Activated B cell treated with CpG ODN at 0.5 μM for 24 hours (primary cell): ENCODE measurements at regions not wholly inside any gene's neighbourhood (a gene's known extent, or its start where the extent isn't known, plus 50 kb on each side); places are given as distances from the start of the nearest gene placed in this dataset.

Experiments used
- ATAC-seq: fragments of 200-7000 bp; cut with Tn5 transposase; one replicate; pipeline ENCODE4 v1.10.0; 2021; ENCODE audit warnings: low read depth, mild to moderate bottlenecking, moderate library complexity
- CTCF ChIA-PET: fragments of 350-600 bp; sonication (Branson Sonifier 250); formaldehyde crosslinking; loops from one replicate; lab custom pipeline; 2021; ENCODE audit warnings: antibody characterized with exemption; lab: Charles Lee
- POLR2A ChIA-PET: fragments of 350-600 bp; sonication (Branson Sonifier 250); formaldehyde crosslinking; loops from one replicate; lab custom pipeline; 2021; ENCODE audit warnings: antibody characterized with exemption; lab: Charles Lee
- DNase-seq: peaks from one replicate; pipeline ENCODE4 v3.0.0; 2022
- H3K27ac Mint-ChIP-seq: one replicate; pipeline ENCODE4 v1.8.0; 2020; ENCODE audit warnings: mixed read lengths
- H3K27me3 Mint-ChIP-seq: one replicate; pipeline ENCODE4 v1.8.0; 2021; ENCODE audit warnings: mixed read lengths
- H3K36me3 Mint-ChIP-seq: one replicate; pipeline ENCODE4 v1.8.0; 2021; ENCODE audit warnings: low read depth, mixed read lengths
- H3K4me1 Mint-ChIP-seq: one replicate; pipeline ENCODE4 v1.8.0; 2021; ENCODE audit warnings: mixed read lengths
- H3K4me3 Mint-ChIP-seq: one replicate; pipeline ENCODE4 v1.8.0; 2020; ENCODE audit warnings: mild to moderate bottlenecking, mixed read lengths
- H3K9me3 Mint-ChIP-seq: one replicate; pipeline ENCODE4 v1.8.0; 2020; ENCODE audit warnings: mixed read lengths
- intact Hi-C: fragments of 100-400 bp; cut with micrococcal nuclease; formaldehyde crosslinking; loops from one replicate; pipeline ENCODE4 v1.15.1; 2024
- TF ChIP-seq, protein P1 (sequence below): fragments of 200-600 bp; IDR thresholded peaks from one replicate; pipeline ENCODE4 v1.8.0; 2022; ENCODE audit warnings: antibody characterized with exemption, mild to moderate bottlenecking

DNA sequence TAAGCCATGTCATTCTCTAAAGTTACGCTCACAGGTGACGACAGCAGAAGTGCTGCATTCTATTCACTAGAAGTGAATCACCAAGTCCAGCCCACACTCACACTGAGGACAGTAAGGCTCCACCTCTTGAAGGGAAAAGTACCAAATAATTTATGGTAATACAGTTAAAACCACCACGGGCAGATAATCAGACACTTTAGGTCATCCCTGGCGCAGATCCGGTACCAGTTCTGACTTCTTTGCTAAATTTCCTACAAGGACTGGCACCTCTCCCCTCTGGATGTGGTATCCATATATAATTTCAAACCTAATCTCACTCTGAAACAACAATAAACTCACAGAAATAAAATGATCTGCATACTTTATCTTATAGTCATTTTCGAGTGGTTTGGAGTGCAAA is 954.7 kb upstream of the GHITM start:
- TF ChIP-seq, protein P1, sequence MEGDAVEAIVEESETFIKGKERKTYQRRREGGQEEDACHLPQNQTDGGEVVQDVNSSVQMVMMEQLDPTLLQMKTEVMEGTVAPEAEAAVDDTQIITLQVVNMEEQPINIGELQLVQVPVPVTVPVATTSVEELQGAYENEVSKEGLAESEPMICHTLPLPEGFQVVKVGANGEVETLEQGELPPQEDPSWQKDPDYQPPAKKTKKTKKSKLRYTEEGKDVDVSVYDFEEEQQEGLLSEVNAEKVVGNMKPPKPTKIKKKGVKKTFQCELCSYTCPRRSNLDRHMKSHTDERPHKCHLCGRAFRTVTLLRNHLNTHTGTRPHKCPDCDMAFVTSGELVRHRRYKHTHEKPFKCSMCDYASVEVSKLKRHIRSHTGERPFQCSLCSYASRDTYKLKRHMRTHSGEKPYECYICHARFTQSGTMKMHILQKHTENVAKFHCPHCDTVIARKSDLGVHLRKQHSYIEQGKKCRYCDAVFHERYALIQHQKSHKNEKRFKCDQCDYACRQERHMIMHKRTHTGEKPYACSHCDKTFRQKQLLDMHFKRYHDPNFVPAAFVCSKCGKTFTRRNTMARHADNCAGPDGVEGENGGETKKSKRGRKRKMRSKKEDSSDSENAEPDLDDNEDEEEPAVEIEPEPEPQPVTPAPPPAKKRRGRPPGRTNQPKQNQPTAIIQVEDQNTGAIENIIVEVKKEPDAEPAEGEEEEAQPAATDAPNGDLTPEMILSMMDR: no peak
- ChIA-PET CTCF (no interaction called here), POLR2A (no interaction called here)
- intact Hi-C loops: no loop called here
- DNase-seq (no peak), ATAC-seq (no peak)
- H3K27me3 Mint-ChIP-seq: no peaks in the 10 kb centered on the region
- H3K4me1 Mint-ChIP-seq: no peaks in the 10 kb centered on the region
- H3K27ac Mint-ChIP-seq: no peak overlapping the region
- H3K4me3 Mint-ChIP-seq: no peak overlapping the region
- no peaks in the 10 kb centered on the region for H3K36me3 Mint-ChIP-seq
- no peaks in the 10 kb centered on the region for H3K9me3 Mint-ChIP-seq

DNA sequence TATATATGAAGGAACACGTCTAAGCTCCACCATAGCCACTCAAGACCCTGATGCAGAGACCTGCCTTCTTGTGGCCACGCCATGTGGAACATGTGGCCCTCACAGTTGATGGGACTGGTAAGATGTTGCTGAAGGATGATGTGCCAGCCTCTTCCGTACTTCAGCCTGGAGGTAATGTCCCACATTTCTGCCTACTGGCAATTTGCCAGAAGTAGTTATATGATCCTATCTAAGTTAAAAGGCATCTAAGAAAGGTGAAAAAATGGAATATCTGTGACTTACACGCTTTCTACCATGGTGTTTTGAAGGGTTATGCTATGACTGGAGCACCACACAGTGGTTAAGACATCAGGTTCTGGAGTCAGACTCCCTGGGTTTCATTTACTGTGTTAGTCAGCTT is 948.7 kb upstream of the GHITM start:
- intact Hi-C loops: no loop called here
- TF ChIP-seq, protein P1: no peak

DNA sequence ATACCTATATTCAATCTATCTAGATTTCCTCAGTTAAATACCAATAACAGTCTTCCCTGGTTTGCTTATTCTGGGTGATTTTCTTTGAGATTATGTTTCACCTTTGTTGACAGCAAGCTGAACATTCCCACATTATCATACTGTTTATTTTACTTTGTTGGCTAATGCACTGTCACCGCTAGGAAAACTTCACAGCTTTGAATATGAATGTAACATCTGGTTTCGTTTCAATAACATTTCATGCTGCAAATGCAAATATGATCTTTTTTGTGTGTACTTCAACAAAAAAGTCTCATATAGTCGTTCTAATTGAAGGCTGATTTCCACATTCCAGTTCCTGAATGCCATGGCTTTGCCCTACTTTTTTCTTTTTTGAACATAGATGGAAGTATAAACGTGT is 946.3 kb upstream of the GHITM start:
- POLR2A ChIA-PET: no interaction called here
- DNase-seq: no peak
- Mint-ChIP-seq H3K4me1 (no peaks in the 10 kb centered on the region), H3K36me3 (no peaks in the 10 kb centered on the region), H3K27ac (no peak overlapping the region), H3K27me3 (no peaks in the 10 kb centered on the region), H3K4me3 (no peak overlapping the region), H3K9me3 (peaks cover 4% of the 10 kb centered on the region)
- TF ChIP-seq, protein P1: no peak
- ATAC-seq: no peak
- CTCF ChIA-PET: no interaction called here
- intact Hi-C loops: no loop called here

More for the DNA sequence above, 948.7 kb upstream of the GHITM start:
- Mint-ChIP-seq H3K4me1 (no peaks in the 10 kb centered on the region), H3K4me3 (no peak overlapping the region), H3K36me3 (no peaks in the 10 kb centered on the region), H3K9me3 (peaks cover 4% of the 10 kb centered on the region), H3K27ac (no peak overlapping the region), H3K27me3 (no peaks in the 10 kb centered on the region)
- ChIA-PET CTCF (no interaction called here), POLR2A (no interaction called here)
- no peak for DNase-seq
- ATAC-seq: no peak

DNA sequence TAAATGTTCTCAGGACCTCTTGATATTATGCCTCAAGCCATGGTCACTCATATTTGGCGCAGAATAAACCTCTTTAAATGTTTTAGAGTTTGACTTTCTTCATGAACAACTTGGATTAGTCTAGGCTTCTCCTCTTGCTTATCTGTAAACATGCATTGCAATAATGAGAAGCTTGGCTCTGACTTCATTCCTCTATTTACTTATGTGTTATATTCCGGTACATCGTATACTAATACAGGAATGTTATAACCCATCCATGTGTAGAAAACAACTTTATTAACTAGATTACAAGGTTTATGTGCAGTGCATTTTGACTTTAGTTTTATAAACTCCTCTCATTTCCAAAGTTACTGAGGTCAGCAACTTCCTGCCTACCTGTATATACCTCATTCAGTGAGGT is 944.3 kb upstream of the GHITM start:
- no peaks in the 10 kb centered on the region for H3K4me1 Mint-ChIP-seq
- H3K9me3 Mint-ChIP-seq: peaks cover 4% of the 10 kb centered on the region
- ATAC-seq (no peak), DNase-seq (no peak)
- no peak overlapping the region for H3K27ac Mint-ChIP-seq
- POLR2A ChIA-PET: no interaction called here
- CTCF ChIA-PET: no interaction called here
- no peaks in the 10 kb centered on the region for H3K27me3 Mint-ChIP-seq
- TF ChIP-seq, protein P1: no peak
- no peaks in the 10 kb centered on the region for H3K36me3 Mint-ChIP-seq
- no peak overlapping the region for H3K4me3 Mint-ChIP-seq
- intact Hi-C loops: no loop called here

DNA sequence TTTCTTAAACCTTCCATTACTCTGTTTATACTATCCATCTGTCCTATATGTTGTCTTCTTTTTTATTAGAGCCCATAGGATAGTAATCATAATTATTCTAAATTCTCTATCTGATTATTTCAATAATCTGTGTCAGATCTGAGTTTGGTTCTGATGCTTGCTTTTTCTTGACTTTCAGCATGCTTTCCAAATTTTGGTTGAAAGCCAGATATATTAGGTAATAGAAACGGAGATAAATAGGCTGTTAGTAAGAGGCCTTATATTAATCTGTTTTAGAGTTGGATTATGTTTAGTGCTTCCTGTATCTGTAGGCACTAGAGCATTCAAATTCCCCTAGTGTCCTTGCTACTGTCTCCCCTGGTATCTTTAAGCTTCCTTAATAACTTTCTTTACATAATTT is 939.9 kb upstream of the GHITM start:
- Mint-ChIP-seq H3K9me3 (peaks cover 7% of the 10 kb centered on the region), H3K4me3 (no peak overlapping the region), H3K27me3 (no peaks in the 10 kb centered on the region), H3K27ac (no peak overlapping the region), H3K4me1 (no peaks in the 10 kb centered on the region), H3K36me3 (no peaks in the 10 kb centered on the region)
- CTCF ChIA-PET: no interaction called here
- intact Hi-C loops: no loop called here
- DNase-seq: no peak
- ATAC-seq: no peak
- TF ChIP-seq, protein P1: no peak
- POLR2A ChIA-PET: no interaction called here
